HG02973 (cell line): ENCODE measurements at regions not wholly inside any gene's neighbourhood (a gene's known extent, or its start where the extent isn't known, plus 50 kb on each side); places are given as distances from the start of the nearest gene placed in this dataset.

Experiments
- ATAC-seq: cut with Tn5 transposase; IDR thresholded peaks from one replicate; pipeline ENCODE4 v1.9.1; 2021; ENCODE audit warnings: moderate library complexity; ENCODE audit not compliant: unreplicated experiment

DNA sequence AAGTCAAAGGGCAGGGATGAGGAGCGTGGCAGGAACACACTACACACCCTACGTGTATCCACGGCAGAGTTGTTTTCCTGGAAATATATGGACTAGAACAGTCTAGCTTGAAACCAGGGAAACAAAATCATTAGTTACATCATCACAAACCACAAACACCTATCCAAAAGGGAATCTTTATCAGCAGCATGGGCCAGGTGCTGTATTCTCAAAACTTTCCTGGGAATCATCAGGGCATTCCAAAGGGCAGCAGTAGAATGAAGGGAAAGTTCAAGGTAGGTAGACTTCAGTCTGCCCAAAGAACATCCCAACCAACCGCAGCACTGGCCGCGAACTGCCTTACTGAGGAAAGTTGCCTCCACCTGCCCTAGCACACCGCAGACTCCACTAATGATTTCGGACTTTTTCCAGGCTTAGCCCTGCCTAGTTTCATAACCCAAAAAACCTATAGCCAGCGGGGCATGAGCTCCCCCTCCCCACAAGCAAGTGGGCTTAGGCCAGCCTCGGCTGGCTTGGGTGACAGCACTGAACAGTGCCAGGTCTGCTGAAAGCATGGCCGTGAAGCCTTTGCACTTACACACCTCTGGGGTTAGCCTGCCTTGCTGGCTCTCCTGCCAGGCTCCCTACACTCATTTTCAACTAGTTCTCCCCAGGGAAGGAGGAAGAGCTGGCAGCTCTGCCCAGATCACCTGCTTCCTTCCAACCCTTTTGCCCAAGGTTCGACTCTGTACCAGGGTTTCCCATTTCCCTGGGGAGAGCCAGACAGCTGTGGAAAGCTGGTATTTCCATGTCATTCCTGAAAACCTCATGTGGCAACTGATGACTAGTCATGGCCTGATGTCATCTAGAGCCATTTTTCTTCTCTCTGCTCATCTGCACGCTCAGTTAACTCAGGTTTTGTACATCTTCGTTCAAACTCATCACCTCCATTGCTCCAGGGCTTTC lies 77.3 kb upstream of the UBAC2 start:
- no peak for ATAC-seq

DNA sequence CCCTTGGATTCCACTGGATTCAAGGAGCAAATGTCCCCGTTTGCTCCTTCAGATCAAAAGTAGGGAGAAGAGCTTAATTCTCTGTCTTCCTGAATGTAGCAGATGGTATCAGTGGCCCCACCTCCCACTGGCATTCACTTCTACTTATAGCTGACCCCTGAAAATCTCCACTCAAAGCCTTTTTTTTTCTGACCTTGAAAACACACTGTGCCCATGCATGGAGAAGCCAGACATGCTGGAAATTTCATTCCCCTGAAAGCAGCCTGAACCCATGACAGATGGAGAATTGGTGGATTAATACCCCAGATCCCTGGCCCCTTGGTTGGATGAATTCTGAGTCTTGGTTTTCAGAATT lies 76.6 kb upstream of the UBAC2 start:
- no peak for ATAC-seq

DNA sequence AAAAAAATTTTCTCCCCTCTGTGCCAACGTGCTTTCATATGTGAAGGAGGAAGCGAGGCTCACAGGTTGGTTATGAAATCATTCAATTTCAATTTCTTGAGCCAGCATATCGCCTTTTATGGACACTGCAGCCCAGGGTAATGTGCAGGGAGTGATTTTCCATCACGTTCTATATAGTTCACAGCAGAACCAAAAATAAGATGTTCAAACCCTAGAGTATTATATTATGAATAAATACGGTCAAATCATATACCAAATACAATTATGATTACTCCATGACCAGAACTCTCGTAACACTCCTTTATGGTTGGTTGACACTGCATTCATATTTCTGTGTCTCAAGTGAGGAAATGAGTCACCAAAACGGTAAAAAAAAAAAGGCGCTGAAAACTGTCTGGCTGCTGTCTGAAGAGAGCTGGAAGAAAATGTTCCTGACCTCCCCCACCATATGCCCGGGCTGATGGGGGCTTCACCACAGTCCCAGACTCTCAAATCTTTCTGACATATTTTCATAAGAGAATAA lies 75.8 kb upstream of the UBAC2 start:
- ATAC-seq: peak; percentile 70

DNA sequence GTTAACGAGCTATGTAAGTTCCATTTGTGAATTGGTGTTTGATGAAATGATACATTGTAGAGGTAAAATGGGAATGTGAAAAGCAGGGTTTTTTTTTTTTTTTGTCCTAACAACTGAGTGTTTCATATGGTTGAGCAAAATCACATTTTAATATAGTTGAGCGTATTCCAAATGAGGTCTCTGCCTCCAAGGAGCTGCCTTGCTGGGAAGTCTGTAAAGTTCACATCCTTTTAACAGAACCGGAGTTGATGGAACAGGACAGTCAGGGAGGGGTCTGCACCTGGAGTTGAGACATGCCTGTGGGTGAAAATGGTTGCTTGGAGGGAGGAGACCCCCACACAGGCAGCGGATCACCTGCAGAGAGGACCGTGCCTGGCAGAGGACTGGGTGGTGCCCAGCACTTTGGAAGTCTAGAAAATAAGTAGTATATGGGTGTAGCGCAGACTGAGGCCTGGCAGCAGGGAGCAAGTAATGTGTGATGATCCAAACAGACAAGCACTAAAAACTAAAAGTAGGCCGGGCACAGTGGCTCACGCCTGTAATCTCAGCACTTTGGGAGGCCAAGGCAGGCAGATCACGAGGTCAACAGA lies 75.2 kb upstream of the UBAC2 start:
- no peak for ATAC-seq

DNA sequence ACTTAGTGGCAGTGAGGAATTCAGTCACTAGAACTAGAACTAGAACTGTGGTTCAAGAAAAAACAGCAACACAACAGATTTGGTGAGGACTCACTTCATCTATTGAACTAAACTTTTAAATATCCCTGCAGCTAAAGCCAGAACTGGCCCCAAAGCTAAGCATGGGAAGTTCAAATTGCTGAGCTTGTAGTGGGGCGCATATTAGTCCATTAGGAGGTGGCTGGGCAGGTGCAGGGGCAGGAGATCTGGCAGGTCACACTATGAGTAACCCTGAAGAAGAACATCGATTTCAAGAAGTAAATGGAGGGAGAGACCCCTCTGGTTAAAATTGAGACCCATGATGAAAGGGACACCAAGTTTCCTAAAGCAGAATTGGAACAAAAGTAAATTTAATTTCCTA lies 73.8 kb upstream of the UBAC2 start:
- ATAC-seq: no peak

DNA sequence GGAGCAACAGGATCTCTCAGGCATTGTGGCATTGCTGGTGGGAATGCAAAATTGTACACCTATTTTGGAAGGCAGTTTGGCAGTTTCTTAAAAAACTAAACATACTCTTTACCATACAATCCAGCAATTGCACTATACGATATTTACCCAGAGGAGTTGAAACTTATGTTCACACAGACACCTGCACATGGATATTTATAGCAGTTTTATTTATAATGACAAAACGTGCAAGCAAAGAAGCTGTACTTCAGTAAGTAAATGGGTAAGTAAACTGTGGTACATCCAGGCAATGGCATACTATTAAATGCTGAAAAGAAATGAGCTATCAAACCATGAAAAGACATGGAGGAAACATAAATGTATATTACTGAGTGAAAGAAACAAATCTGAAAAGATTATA lies 71.6 kb upstream of the UBAC2 start:
- no peak for ATAC-seq

DNA sequence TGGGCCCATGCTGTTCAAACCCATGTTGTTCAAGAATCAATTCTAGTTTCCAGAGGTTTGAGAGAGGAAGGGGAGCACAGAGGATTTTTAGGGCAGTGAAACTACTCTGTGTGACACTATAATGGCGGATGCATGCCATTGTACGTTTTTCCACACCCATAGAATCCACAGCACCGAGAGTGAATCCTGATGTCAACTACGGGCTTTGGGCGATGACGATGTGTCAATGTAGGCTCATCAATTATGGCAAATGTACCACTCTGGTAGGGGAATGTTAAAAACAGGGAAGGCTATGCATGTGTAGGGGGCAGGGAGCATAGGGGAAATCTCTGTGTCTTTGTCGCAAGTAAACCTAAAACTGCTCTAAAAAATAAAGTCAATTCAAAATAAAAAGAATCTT lies 70.7 kb upstream of the UBAC2 start:
- no peak for ATAC-seq

DNA sequence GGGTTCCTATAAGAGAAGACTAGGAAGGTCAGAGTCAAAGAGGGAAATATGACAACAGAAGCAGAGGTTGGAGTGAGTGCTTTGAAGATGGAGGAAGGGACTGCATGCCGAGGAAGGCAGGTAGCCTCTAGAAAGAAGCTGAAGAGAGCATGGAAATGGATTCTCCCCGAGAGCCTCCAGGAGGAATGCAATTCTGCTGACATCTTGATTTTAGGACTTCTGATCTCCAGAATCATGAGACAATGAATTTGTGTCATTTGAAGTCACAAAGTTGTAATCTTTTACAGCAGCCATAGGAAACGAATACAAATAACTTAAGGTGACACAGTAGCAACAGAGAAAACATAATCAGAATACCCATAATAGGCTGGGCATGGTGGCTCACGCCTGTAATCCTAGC lies 69.2 kb upstream of the UBAC2 start:
- no peak for ATAC-seq

DNA sequence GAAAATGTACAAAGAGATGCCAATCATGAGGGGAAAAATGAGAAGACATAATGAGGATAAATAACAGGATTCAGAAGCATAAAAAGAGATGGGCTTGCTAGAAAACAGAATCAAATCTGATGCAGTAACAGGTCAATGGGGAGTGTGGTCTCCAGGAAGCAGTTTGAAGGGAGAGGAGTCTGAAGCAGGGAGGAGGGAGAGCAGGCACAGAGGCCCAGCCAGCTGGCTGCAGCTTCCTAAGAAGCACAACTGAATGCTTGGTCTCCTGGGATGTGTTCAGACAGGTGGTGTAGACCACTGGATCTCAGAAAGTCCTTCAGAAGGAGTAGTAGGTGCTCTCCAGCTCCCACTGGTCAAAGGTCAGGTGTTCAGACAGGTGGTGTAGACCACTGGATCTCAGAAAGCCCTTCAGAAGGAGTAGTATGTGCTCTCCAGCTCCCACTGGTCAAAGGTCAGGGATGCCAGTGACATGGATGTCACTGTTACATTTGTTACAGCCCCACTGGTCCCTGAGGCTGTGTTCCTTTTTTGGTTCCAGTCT lies 68.3 kb upstream of the UBAC2 start:
- no peak for ATAC-seq

DNA sequence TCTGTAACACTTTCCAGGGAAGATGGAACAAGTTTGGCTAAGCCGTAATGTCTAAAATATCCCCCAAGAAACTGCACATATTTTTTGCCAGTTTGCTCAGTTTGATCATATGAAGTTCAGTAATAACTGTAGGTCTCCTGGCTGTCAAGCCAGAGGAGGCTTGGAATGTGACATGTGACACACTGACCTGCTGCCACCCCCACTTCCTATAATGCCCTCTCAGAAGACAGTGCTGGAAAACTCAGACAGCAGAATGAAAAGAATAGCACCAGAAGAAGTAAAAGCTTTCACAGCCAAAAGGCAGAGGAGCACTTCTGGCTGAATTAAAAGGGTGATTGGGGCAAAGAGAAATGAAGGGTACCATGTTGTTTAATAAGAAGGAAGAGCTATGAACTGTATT lies 67.4 kb upstream of the UBAC2 start:
- no peak for ATAC-seq

DNA sequence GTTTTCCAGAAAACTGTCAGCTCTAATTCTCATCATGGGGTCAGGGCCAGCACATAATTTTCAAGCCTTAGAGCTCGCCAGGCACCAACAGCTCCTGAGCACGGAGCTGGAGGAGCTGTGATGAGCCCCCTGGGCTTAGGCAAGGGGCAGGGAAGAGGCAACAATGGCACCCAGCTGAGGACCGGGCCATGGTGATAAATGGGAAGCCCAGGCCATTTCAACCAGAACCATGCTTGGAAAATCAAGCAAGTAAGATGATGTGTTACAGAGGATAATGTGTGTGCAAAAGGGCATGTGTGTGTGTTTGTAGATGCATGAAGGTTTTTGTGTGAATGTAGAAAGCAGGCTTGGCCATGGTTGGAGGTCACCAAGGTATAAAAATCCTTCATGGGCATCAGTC lies 66.8 kb upstream of the UBAC2 start:
- no peak for ATAC-seq

DNA sequence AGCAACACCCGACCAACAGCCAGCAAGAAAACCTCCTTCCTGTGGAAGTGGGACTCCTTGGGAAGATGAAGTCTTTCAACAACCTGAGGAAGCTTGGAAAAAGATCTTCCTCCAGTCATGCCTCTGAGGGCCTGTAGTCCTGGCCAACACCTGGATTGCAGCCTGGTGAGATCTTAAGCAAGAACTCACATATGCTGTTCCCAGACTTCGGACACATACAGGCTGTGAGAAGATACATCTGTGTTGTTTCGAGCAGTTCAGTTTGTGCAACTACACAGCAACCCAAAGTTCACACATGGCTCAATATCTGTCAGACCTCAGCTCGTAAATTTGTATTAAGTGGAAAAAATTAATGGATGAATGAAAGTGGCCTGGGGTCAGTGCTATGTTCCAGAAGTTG lies 65.1 kb upstream of the UBAC2 start:
- no peak for ATAC-seq

DNA sequence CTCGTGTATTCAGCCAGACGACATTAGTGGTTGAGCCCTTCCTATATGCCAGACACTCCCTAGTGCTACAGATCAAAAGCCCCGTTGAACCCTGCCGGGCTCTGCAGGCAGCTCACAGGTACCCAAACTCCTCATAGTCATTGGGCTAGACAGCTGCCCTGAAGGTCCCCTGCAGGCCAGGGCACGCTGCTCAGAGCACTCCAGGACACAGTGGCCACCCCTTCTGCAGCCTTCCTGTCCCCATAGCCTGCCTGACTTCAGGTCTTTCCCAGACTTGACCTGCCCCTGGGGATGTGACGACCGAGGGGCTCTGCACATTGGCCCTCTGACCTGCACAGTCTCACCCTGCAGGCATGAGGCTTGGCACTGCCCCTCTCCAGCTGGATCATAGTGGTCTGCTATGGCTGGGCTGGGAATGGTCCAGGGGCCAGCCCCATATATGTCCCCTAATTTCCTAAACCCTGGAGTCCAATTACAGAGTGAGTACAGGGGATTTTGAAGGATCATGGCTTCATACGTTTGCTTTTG lies 64.2 kb upstream of the UBAC2 start:
- no peak for ATAC-seq

DNA sequence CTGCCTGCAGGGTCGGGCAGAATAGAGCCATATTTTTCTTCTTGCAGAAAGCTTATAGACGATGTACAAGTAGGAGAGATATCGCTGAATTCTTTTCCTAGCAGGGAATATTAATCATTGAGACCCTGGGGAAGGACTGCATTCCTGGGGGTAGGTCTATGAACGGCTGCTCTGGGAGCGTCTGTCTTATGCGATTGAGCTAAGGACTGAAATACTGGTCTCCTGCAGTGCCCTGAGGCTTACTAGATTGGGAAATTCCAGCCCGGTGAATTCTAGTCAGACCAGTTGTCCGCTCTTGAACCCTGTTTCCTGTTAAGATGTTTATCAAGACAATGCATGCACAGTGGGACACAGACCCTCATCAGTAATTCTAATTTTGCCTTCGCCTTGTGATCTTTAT lies 59.8 kb upstream of the UBAC2 start:
- no peak for ATAC-seq

DNA sequence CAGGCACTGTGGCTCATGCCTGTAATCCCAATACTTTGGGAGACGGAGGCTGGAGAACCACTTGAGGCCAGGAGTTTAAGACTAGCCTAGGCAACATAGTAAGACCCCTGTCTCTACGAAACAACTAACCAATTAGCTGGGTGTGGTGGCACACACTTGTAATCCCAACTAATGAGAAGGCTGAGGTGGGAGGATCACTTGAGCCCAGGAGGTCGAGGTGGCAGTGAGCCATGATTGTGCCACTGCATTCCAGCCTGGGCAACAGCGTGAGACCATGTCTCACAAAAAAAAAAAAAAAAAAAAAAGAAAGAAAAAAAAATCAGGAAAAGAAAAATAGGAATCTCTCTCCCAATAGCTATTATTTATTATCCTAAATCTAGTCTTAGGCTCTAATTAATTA lies 56.8 kb upstream of the UBAC2 start:
- ATAC-seq: no peak

DNA sequence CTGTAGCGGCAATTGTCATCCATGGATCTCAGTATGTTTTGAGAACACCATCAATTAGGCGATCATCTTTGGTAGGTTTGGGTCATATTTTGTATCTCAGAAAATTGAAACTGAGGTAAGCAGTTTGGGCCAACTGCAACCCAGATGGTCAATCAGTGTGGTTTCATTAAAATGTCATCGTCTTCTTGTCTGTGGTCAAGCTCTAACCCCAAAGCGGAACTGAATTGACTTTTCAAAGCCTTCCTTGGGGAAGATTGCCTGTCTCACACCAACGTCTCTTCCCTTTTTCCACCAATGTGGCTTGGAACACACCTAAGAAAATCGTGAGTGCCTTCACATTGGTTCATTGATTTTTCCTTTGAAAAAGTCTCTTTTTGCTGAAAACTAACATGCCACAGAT lies 56.3 kb upstream of the UBAC2 start:
- no peak for ATAC-seq

DNA sequence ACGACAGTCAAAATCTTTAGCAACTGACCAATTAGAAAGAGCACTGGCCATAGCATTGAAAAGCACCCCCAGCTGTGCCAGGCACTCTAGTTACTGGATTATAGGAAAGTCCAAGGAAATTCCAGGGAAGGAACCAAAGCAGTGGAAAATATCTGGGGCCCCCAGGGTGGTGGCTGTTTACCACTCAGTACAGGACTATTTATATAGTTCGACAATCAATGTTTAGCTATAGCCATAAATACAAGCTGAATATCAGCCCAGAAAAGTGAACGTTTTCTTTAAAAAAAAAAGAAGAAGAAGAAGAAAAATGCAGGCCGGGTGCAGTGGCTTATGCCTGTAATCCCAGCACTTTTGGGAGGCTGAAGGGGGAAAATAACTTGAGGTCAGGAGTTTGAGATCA lies 55.2 kb upstream of the UBAC2 start:
- no peak for ATAC-seq

DNA sequence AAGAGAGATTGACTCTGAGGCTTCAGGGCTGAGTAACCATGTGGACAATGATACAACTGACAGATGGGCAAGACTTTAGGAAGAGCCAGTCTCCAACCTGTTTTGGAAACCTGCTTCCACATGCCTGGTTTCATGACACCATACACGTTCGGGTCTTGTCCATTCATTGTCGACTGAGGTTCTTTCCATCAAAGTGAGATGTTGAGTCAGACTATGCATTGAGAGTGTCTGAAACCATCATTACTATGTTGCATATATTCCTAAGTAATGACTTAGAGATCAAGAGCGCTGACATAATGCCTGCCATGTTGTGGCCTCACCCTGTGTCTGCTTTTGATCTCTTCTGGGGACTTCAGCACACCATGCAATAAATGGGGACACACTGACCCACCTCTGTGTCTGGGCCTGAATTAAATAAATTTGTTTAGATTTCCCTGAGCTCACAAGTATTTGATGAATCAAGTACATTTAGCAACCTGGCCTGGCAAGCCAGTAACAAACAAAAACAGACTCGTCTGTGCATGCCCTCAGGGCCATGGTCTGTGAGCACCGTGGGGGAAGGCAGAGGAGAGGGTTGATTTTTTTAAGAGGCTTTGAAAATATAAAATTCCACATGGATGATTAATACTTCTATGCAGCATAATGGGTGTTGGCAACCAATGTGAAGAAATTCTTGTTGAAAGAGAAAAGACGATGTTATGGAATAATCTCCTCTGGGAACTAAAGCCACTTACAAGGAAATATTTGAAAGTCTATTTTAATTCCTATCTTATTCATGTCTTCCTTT lies 49.9 kb upstream of the UBAC2 start:
- no peak for ATAC-seq
